Left ventricle myocardium inferior (tissue), 1 donor: ENCODE measurements at regions not wholly inside any gene's neighbourhood (a gene's known extent, or its start where the extent isn't known, plus 50 kb on each side); places are given as distances from the start of the nearest gene placed in this dataset.

ENCODE experiments used
- DNase-seq: peaks from one replicate; pipeline ENCODE4 v3.0.0-alpha.2; 2020
- H3K27ac ChIP-seq: fragments of 200-600 bp; replicated peaks from 2 replicates; pipeline ENCODE4 v1.8.0; 2021
- H3K27me3 ChIP-seq: fragments of 200-600 bp; 2 replicates; pipeline ENCODE4 v1.8.0; 2021; ENCODE audit warnings: low read depth
- H3K36me3 ChIP-seq: fragments of 200-600 bp; 2 replicates; pipeline ENCODE4 v1.8.0; 2021
- H3K4me1 ChIP-seq: fragments of 200-600 bp; 2 replicates; pipeline ENCODE4 v1.8.0; 2021
- H3K4me3 ChIP-seq: fragments of 200-600 bp; 2 replicates; pipeline ENCODE4 v1.8.0; 2021; ENCODE audit warnings: mild to moderate bottlenecking, moderate library complexity
- H3K9me3 ChIP-seq: fragments of 200-600 bp; replicated peaks from 2 replicates; pipeline ENCODE4 v1.8.0; 2021
- CTCF ChIP-seq: fragments of 200-600 bp; IDR thresholded peaks from 2 replicates; pipeline ENCODE4 v1.8.0; 2021; ENCODE audit warnings: antibody characterized with exemption, mild to moderate bottlenecking, borderline replicate concordance
- intact Hi-C: fragments of 100-400 bp; cut with micrococcal nuclease; formaldehyde crosslinking; loops from one replicate; pipeline ENCODE4 v1.11.0; 2022
- donor health status: DM: no; HTN: yes; CAD: no; lungs with severe emphysema.

- intact Hi-C loops, result no loop called here
- no peak overlapping the region for H3K27ac ChIP-seq
- no peak for TF ChIP-seq CTCF
- no peaks in the 10 kb centered on the region for H3K36me3 ChIP-seq
- H3K4me1 ChIP-seq, result peaks cover 6% of the 10 kb centered on the region
- no peak for DNase-seq
- no peak overlapping the region for H3K4me3 ChIP-seq
- H3K9me3 ChIP-seq, result no peaks in the 10 kb centered on the region
- peaks cover 7% of the 10 kb centered on the region for H3K27me3 ChIP-seq
Measured at GRCh38 chr6:148214667-148215066, 128.0 kb upstream of the SASH1 start.

GRCh38 chr6:148217051-148217450, 125.6 kb upstream of the SASH1 start:
- Histone ChIP-seq H3K4me1 (peaks cover 6% of the 10 kb centered on the region), H3K27me3 (peaks cover 4% of the 10 kb centered on the region), H3K36me3 (no peaks in the 10 kb centered on the region), H3K27ac (no peak overlapping the region), H3K4me3 (no peak overlapping the region), H3K9me3 (no peaks in the 10 kb centered on the region)
- no peak for DNase-seq
- TF ChIP-seq CTCF, result no peak
- intact Hi-C loops, result no loop called here

GRCh38 chr6:148217921-148218320, 124.7 kb upstream of the SASH1 start:
- Histone ChIP-seq H3K27ac (peak overlapping the region; percentile 62), H3K4me1 (peaks cover 6% of the 10 kb centered on the region), H3K36me3 (no peaks in the 10 kb centered on the region), H3K27me3 (no peaks in the 10 kb centered on the region), H3K9me3 (no peaks in the 10 kb centered on the region), H3K4me3 (no peak overlapping the region)
- intact Hi-C loops, result no loop called here
- no peak for TF ChIP-seq CTCF
- DNase-seq, result no peak

- intact Hi-C loops, result no loop called here
- no peaks in the 10 kb centered on the region for H3K9me3 ChIP-seq
- no peaks in the 10 kb centered on the region for H3K27me3 ChIP-seq
- H3K4me3 ChIP-seq, result no peak overlapping the region
- no peak for TF ChIP-seq CTCF
- H3K27ac ChIP-seq, result peak overlapping the region; percentile 62
- peaks cover 6% of the 10 kb centered on the region for H3K4me1 ChIP-seq
- DNase-seq, result peak; percentile 22
- no peaks in the 10 kb centered on the region for H3K36me3 ChIP-seq
Measured at GRCh38 chr6:148218542-148219258, 123.9 kb upstream of the SASH1 start.

- no peaks in the 10 kb centered on the region for H3K9me3 ChIP-seq
- TF ChIP-seq CTCF, result no peak
- H3K36me3 ChIP-seq, result no peaks in the 10 kb centered on the region
- no peak overlapping the region for H3K27ac ChIP-seq
- H3K27me3 ChIP-seq, result no peaks in the 10 kb centered on the region
- intact Hi-C loops, result no loop called here
- H3K4me3 ChIP-seq, result no peak overlapping the region
- H3K4me1 ChIP-seq, result peaks cover 6% of the 10 kb centered on the region
- no peak for DNase-seq
Measured at GRCh38 chr6:148221196-148221979, 121.2 kb upstream of the SASH1 start.
